GM18502 (cell line): ENCODE measurements at regions not wholly inside any gene's neighbourhood (a gene's known extent, or its start where the extent isn't known, plus 50 kb on each side); places are given as distances from the start of the nearest gene placed in this dataset.

ENCODE experiments used
- ATAC-seq: cut with Tn5 transposase; IDR thresholded peaks from one replicate; pipeline ENCODE4 v1.9.1; 2021; ENCODE audit warnings: mild to moderate bottlenecking; ENCODE audit not compliant: unreplicated experiment, poor library complexity

GRCh38 chr4:24251589-24251988 is 332.8 kb downstream of the DHX15 start:
- ATAC-seq = no peak

DNA sequence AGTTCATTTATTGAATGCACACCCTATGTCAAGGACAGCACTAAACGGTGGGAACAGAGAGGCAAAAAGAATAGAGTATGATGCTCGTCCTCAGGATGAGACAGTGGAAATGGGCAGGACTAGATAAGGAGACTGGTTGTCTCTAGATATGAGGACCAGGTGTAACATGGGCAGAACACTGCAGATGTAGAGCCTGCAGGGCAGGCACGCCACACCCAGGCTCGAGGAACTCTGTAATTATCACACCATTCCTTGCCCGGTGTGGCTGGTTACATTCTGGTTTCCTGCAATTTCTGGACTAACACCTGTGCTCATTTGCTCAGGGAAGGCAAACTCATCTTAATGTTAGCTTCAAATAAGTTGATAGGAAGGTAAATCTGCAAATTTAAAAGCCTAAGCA is 334.4 kb downstream of the DHX15 start:
- ATAC-seq = no peak

- no peak for ATAC-seq
These were observed 335.4 kb downstream of the DHX15 start for GRCh38 chr4:24248674-24249630.

DNA sequence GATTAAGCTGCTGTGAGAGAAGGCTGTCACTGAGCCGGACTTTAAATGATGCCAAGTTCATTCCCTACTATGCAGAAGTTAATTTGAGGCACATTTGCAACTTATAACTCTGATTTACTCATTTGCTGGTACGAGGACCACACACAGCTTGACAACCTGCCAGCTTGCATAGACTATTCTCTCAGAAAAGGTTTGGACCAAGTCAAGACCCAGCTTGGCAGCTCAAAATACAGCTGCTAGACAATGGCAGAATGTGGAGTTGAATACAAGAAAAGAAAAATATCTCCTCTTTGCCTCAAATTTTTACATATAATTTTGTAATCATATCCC is 338.9 kb downstream of the DHX15 start:
- no peak for ATAC-seq

DNA sequence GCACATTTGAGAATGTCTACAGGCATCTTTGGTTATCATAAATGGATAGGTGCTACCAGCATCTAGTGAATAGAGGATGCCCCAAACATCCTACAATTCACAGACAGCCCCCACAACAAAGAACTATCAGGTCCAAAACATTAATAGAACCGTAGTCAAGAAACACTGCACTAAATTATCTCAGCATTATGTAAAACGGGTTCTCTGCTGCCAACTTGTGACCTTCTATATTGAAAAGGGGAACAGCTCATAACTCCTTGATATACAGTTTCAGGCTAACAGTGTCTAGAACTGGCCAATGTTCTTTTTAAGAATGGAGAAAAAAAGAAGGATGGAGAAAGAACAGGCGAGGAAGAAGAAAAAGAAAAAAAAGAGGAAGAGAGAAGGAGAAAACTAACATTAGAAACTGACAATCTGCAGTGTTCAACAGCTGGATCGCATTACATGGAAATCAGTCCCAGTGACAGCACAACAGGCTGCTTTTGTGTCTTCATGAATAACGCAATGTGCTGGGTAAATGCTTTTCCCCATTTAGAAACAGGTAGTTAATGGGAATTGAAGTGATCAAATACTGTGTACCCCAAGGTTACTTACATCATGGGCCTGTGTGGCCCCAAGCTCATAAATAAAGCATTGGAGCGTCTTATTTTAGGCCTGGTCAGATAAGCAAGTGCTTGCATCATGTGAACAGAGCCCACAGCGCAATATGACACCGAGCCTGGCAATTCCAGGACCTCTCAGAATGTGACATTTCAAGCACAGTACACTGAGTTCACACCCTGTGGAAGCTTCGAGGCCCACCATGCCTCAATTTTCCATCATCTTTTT is 339.5 kb downstream of the DHX15 start:
- ATAC-seq = no peak

- ATAC-seq = no peak
These were observed 340.7 kb downstream of the DHX15 start for GRCh38 chr4:24243641-24244040.

- no peak for ATAC-seq
These were observed 342.8 kb downstream of the DHX15 start for GRCh38 chr4:24241511-24241910.

DNA sequence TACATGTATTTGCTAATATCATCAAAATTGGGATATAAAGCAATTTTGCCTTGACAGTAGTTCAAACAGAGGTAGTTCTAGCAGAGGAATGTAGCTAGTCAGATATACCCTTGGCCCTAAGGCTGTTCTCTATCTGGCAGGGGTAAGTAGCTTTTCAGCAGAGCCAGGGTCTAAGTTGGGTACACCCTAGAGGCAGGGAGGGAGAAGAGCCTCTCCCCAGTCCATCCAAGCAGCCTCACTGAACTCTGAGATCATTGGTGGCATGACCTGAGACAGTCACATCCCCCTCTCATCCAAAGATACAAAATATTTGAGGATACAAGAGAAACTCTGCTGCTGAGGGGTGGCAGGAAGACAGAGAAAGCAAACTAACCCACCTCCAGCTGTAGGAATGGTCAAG is 343.7 kb downstream of the DHX15 start:
- ATAC-seq = no peak

DNA sequence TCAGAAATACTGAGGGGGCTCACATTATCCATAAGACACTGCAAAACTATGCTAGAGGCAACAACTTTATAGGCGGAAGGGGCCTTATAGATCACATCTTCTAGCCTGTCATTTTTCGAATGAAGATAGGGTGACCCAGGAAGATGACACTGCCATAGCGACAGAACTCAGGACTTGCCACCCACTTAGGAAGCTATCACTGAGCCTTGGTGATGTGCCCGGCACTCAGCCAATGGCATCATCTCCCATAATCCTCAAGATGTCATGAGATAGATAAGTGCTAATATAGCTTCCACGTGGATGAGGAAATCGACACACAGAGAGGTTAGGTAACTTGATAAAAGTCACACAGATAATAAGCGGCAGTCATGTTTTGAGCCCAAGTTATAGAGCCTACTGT is 346.6 kb downstream of the DHX15 start:
- no peak for ATAC-seq

- no peak for ATAC-seq
These were observed 346.7 kb upstream of the PPARGC1A start for GRCh38 chr4:24236532-24236931.

DNA sequence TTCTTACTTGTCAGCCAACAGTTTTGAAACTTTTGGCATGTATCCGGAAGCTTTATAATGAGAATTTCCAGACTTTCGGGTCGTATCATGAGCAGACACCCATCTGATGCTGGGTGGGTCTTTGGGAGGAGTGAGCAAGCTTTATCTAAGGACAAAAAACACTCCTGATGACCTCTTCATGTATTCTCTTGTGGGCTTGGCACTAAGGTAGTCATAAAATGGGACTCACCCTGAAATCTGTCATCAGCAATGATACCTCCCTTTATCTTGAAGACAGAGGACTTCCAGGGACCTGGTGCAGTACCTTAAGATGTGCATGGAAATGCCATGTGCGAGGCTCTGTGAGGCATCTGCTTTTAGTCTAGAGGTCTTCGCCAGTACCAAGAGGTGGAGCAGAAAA is 346.3 kb upstream of the PPARGC1A start:
- no peak for ATAC-seq

GRCh38 chr4:24235618-24236017 is 345.8 kb upstream of the PPARGC1A start:
- ATAC-seq = no peak

- no peak for ATAC-seq
These were observed 344.5 kb upstream of the PPARGC1A start for GRCh38 chr4:24234288-24234848.

GRCh38 chr4:24230955-24231354 is 341.1 kb upstream of the PPARGC1A start:
- no peak for ATAC-seq

GRCh38 chr4:24229978-24230377 is 340.1 kb upstream of the PPARGC1A start:
- ATAC-seq = no peak

DNA sequence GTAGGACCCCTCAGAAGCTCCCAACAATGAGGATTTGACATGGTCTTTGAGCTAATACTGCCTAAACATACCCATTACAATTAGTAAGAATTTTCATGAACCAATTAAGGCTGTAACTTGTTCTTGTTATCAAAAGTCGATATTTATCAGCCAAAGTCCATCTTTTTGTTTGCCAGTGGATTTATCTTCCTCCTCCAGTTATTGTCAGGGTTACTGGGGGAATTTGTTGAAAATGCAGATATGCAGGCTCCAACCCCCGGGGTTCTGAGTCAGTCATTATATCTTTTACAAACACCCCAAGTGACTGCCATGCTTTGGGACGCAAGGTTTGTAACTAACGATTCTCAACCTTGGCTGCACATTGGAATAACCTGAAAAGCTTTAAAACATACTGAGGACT is 338.8 kb upstream of the PPARGC1A start:
- ATAC-seq = no peak

- ATAC-seq = no peak
These were observed 336.8 kb upstream of the PPARGC1A start for GRCh38 chr4:24226667-24227066.

- ATAC-seq = no peak
These were observed 336.2 kb upstream of the PPARGC1A start for GRCh38 chr4:24226023-24226422.

DNA sequence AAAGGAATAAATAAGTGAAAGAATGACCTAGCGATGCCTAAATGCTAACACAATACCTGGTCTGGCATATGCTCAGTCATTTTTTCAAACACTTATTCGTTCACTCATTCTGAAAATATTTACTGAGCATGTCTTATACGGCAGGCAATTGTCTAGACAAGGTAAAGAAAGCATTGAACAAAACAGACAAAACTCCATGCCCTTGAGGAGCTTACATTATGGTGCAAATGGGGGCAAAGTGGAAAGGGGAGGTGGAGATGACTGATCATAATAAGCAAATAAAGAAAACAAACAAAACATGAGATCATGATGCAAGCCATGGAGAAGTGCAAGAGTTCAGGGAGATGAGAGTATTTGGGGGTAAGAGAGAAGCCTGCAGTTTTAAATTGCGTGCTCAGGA is 334.6 kb upstream of the PPARGC1A start:
- no peak for ATAC-seq

GRCh38 chr4:24219209-24219608 is 329.4 kb upstream of the PPARGC1A start:
- ATAC-seq = no peak

GRCh38 chr4:24218566-24218965 is 328.7 kb upstream of the PPARGC1A start:
- no peak for ATAC-seq
